Fibroblast of lung (primary cell): ENCODE measurements at regions not wholly inside any gene's neighbourhood (a gene's known extent, or its start where the extent isn't known, plus 50 kb on each side); places are given as distances from the start of the nearest gene placed in this dataset.

ENCODE experiments used
- DNase-seq, 2 donors: peaks; one replicate each; pipeline versions ENCODE4 v3.0.0 to v3.0.0-alpha.2; 2010; ENCODE audit warnings: low read depth in 2 of 2
- H2AFZ ChIP-seq: 2 replicates; pipeline ENCODE4 v1.5.1; 2012; ENCODE audit warnings: low read length, control low read depth, inconsistent platforms
- H3K27ac ChIP-seq: 2 replicates; pipeline ENCODE4 v1.5.1; 2011; ENCODE audit warnings: low read length, control low read depth; ENCODE audit not compliant: insufficient read depth
- H3K27me3 ChIP-seq: 2 replicates; pipeline ENCODE4 v1.5.1; 2011; ENCODE audit warnings: mild to moderate bottlenecking, low read length; ENCODE audit not compliant: control insufficient read depth, insufficient read depth
- H3K36me3 ChIP-seq: 2 replicates; pipeline ENCODE4 v1.5.1; 2011; ENCODE audit warnings: low read length; ENCODE audit not compliant: control insufficient read depth, insufficient read depth
- H3K4me1 ChIP-seq: 2 replicates; pipeline ENCODE4 v1.5.1; 2011; ENCODE audit warnings: low read length; ENCODE audit not compliant: control insufficient read depth, insufficient read depth; ENCODE audit errors: extremely low read depth
- H3K4me2 ChIP-seq: 2 replicates; pipeline ENCODE4 v1.5.1; 2011; ENCODE audit warnings: low read length, control low read depth; ENCODE audit not compliant: insufficient read depth; ENCODE audit errors: extremely low read depth
- H3K4me3 ChIP-seq, 4 experiments: fragments of 200-600 bp in 1 of 4; sonication (generic) in 1 of 4; replicated peaks in 1 of 4; 2 replicates each; pipeline ENCODE4 v1.5.1; 2011 to 2016; ENCODE audit warnings: low read length in 4 of 4, low read depth in 3 of 4, mild to moderate bottlenecking in 3 of 4, control low read depth in 2 of 4, inconsistent platforms in 1 of 4, mixed read lengths in 1 of 4; ENCODE audit not compliant: insufficient read depth in 1 of 4; ENCODE audit errors: control extremely low read depth in 1 of 4
- H3K79me2 ChIP-seq: 2 replicates; pipeline ENCODE4 v1.5.1; 2012; ENCODE audit warnings: mild to moderate bottlenecking, low read length, inconsistent platforms; ENCODE audit not compliant: control insufficient read depth, insufficient read depth
- H3K9ac ChIP-seq: 2 replicates; pipeline ENCODE4 v1.5.1; 2011; ENCODE audit warnings: mild to moderate bottlenecking, low read length, control low read depth; ENCODE audit not compliant: insufficient read depth
- H3K9me3 ChIP-seq: 2 replicates; pipeline ENCODE4 v1.5.1; 2012; ENCODE audit warnings: low read depth, low read length; ENCODE audit not compliant: control insufficient read depth, insufficient read depth
- H4K20me1 ChIP-seq: 2 replicates; pipeline ENCODE4 v1.5.1; 2011; ENCODE audit warnings: low read length; ENCODE audit not compliant: control insufficient read depth, insufficient read depth; ENCODE audit errors: extremely low read depth
- EZH2 ChIP-seq: IDR thresholded peaks from 2 replicates; pipeline ENCODE4 v1.5.1; 2012; ENCODE audit warnings: low read length, control low read depth, mild to moderate bottlenecking; ENCODE audit errors: missing control alignments
- TF ChIP-seq, protein P1 (sequence below), 2 donors: IDR thresholded peaks in 1 of 2; conservative IDR thresholded peaks in 1 of 2; 1 replicate in 1 of 2; 2 replicates in 1 of 2; pipeline ENCODE4 v1.5.1; 2011 to 2012; ENCODE audit warnings: low read length in 2 of 2, control low read depth in 1 of 2, inconsistent platforms in 1 of 2, low read depth in 1 of 2, mild to moderate bottlenecking in 1 of 2

DNA sequence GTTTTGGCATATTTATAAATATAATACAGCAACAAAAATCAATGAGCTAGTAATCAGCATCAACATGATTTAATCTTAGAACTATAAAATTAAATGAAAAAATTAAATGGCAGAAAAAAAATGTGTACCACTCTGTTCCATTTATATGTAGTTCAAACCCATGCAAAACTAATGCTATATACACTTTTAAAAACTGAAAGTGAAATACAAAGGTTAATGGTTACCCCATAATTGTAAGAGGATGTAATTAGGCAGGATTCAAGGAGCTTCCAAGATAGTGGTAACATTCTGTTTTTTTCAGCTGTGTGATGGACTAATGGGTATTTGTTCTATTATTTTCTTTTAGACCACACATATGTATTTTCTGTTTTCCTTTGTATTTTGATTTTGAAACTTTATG, 492.1 kb downstream of the UTRN start:
- no peak for DNase-seq
- Histone ChIP-seq H3K4me1 (no peaks in the 10 kb centered on the region), H3K27ac (no peak overlapping the region), H3K79me2 (no peaks in the 10 kb centered on the region), H3K4me2 (no peak overlapping the region), H3K4me3 (no peak overlapping the region), H3K9me3 (no peaks in the 10 kb centered on the region), H4K20me1 (no peaks in the 10 kb centered on the region), H3K36me3 (no peaks in the 10 kb centered on the region), H2AFZ (no peak overlapping the region), H3K9ac (no peak overlapping the region), H3K27me3 (no peaks in the 10 kb centered on the region)
- TF ChIP-seq EZH2: no peak
- TF ChIP-seq, protein P1, sequence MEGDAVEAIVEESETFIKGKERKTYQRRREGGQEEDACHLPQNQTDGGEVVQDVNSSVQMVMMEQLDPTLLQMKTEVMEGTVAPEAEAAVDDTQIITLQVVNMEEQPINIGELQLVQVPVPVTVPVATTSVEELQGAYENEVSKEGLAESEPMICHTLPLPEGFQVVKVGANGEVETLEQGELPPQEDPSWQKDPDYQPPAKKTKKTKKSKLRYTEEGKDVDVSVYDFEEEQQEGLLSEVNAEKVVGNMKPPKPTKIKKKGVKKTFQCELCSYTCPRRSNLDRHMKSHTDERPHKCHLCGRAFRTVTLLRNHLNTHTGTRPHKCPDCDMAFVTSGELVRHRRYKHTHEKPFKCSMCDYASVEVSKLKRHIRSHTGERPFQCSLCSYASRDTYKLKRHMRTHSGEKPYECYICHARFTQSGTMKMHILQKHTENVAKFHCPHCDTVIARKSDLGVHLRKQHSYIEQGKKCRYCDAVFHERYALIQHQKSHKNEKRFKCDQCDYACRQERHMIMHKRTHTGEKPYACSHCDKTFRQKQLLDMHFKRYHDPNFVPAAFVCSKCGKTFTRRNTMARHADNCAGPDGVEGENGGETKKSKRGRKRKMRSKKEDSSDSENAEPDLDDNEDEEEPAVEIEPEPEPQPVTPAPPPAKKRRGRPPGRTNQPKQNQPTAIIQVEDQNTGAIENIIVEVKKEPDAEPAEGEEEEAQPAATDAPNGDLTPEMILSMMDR (conservative IDR thresholded peaks at IDR 0.05 in 1 of 2, IDR thresholded peaks at IDR 0.05 in 1 of 2; ENCODE audit: low read depth in 1 of 2, low read length in 2 of 2): no peak

DNA sequence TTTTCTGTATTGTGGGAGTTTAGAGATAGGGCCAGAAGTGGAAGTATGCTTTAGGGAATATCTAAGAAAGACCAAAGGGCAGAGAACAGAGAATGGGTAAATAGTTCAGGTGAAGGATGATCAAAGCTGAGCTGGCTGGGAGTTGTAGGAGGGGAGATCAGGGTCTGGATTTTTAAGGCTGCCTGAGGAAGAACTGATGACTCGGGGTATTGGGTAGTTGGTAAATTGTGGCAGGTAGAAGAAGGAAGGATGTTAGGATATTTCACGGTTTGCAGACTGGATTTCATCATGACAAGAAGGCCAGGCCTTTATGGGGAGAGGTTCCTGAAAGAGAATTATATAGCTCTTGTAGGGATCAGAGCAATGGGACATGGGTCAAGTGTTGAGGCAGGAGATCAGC, 492.9 kb downstream of the UTRN start:
- TF ChIP-seq, protein P1 (conservative IDR thresholded peaks at IDR 0.05 in 1 of 2, IDR thresholded peaks at IDR 0.05 in 1 of 2; ENCODE audit: low read depth in 1 of 2, low read length in 2 of 2): no peak
- no peak for TF ChIP-seq EZH2
- Histone ChIP-seq H3K79me2 (no peaks in the 10 kb centered on the region), H3K36me3 (no peaks in the 10 kb centered on the region), H3K9ac (no peak overlapping the region), H3K4me3 (no peak overlapping the region), H3K4me1 (no peaks in the 10 kb centered on the region), H2AFZ (no peak overlapping the region), H3K9me3 (no peaks in the 10 kb centered on the region), H3K27ac (no peak overlapping the region), H3K27me3 (no peaks in the 10 kb centered on the region), H4K20me1 (no peaks in the 10 kb centered on the region), H3K4me2 (no peak overlapping the region)
- DNase-seq: no peak

DNA sequence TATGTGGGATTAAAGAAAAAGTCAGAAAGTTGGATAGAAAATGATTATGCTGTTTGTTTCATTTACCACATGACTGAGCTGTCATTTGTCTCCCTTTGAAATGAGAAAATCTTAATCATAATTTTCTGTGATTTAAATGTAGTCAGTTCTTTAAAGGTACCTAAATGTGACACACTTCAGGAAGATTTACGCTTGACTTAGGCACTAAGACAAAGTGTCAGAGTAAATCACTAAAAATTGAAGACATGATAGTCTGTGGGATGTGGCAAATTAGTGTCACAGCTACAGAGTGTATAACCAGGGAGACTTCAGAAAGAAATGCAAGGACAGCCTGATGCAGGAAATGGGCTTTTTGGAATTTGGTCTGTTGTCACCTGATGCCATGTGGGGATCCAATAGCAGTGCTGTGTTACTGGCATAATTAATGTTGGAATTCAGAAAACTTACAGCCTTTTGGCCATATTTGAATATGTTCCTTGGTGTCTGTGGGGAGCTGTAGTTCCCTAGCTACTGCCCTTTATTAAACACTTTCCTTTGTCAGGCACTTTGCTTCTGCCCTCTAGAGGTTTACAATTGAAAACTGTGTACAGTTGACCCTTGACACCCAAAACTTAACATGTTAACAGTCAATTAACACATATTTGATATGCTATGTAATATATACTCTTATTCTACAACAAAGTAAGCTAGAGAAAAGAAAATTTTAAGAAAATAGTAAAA, 493.8 kb downstream of the UTRN start:
- H2AFZ ChIP-seq: no peak overlapping the region
- no peak overlapping the region for H3K4me3 ChIP-seq
- H3K79me2 ChIP-seq: no peaks in the 10 kb centered on the region
- no peak overlapping the region for H3K4me2 ChIP-seq
- no peak overlapping the region for H3K9ac ChIP-seq
- TF ChIP-seq, protein P1 (conservative IDR thresholded peaks at IDR 0.05 in 1 of 2, IDR thresholded peaks at IDR 0.05 in 1 of 2; ENCODE audit: low read depth in 1 of 2, low read length in 2 of 2): peak in 1 of 2 donors; percentile 21
- TF ChIP-seq EZH2: no peak
- no peaks in the 10 kb centered on the region for H3K36me3 ChIP-seq
- DNase-seq: no peak
- no peaks in the 10 kb centered on the region for H4K20me1 ChIP-seq
- H3K27me3 ChIP-seq: no peaks in the 10 kb centered on the region
- H3K27ac ChIP-seq: no peak overlapping the region
- H3K4me1 ChIP-seq: no peaks in the 10 kb centered on the region
- H3K9me3 ChIP-seq: no peaks in the 10 kb centered on the region
